Left lung (tissue), 4 donors: ENCODE measurements at regions not wholly inside any gene's neighbourhood (a gene's known extent, or its start where the extent isn't known, plus 50 kb on each side); places are given as distances from the start of the nearest gene placed in this dataset.

Source experiments
- ATAC-seq: fragments of 200-7000 bp; cut with Tn5 transposase; one replicate; pipeline ENCODE4 v1.9.1; 2020; ENCODE audit warnings: moderate library complexity
- DNase-seq, 4 donors: peaks; one replicate each; pipeline ENCODE4 v3.0.0-alpha.2; 2013 to 2020
- H3K27ac ChIP-seq, 2 donors: fragments of 200-600 bp; sonication (generic) in 1 of 2; one replicate each; pipeline versions ENCODE4 v1.5.0 to v1.8.0; 2020 to 2021
- H3K27me3 ChIP-seq, 2 donors: fragments of 200-600 bp; sonication (generic) in 1 of 2; one replicate each; pipeline versions ENCODE4 v1.5.0 to v1.8.0; 2020 to 2021
- H3K36me3 ChIP-seq, 2 donors: fragments of 200-600 bp; sonication (generic) in 1 of 2; one replicate each; pipeline versions ENCODE4 v1.5.0 to v1.8.0; 2020 to 2021
- H3K4me1 ChIP-seq, 2 donors: fragments of 200-600 bp; one replicate each; pipeline ENCODE4 v1.8.0; 2021
- H3K4me3 ChIP-seq, 2 donors: fragments of 200-600 bp; sonication (generic) in 1 of 2; one replicate each; pipeline versions ENCODE4 v1.5.0 to v1.8.0; 2020 to 2021; ENCODE audit warnings: mild to moderate bottlenecking in 1 of 2
- H3K9me3 ChIP-seq, 2 donors: fragments of 200-600 bp; sonication (generic) in 1 of 2; one replicate each; pipeline versions ENCODE4 v1.5.0 to v1.8.0; 2020 to 2021
- CTCF ChIP-seq, 2 donors: fragments of 200-600 bp; sonication (generic) in 1 of 2; IDR thresholded peaks; one replicate each; pipeline versions ENCODE4 v1.5.0 to v1.8.0; 2021; ENCODE audit warnings: antibody characterized with exemption in 2 of 2
- intact Hi-C, 2 donors: fragments of 100-400 bp; cut with DNase I; formaldehyde crosslinking; loops; one replicate each; pipeline versions ENCODE4 v1.11.2 to v1.14.2; 2022
- donor health status: DM: no; HTN: yes; CAD: no.
- donor health status: DM: no; HTN: no; CAD: no.

- intact Hi-C loops: no loop called here
- DNase-seq: no peak
- no peaks in the 10 kb centered on the region for H3K27me3 ChIP-seq
- ATAC-seq: no peak
- peaks cover 0 to 9% of the 10 kb centered on the region in 2 donors for H3K9me3 ChIP-seq
- H3K36me3 ChIP-seq: no peaks in the 10 kb centered on the region
- TF ChIP-seq CTCF (IDR thresholded peaks at IDR 0.05): no peak
- no peak overlapping the region for H3K27ac ChIP-seq
- H3K4me3 ChIP-seq: no peak overlapping the region
- no peaks in the 10 kb centered on the region for H3K4me1 ChIP-seq
These were observed 205.1 kb downstream of the SOX11 start for GRCh38 chr2:5897249-5897648.

- Histone ChIP-seq H3K27ac (no peak overlapping the region), H3K36me3 (no peaks in the 10 kb centered on the region), H3K4me3 (no peak overlapping the region), H3K4me1 (no peaks in the 10 kb centered on the region), H3K9me3 (peaks cover 0 to 9% of the 10 kb centered on the region in 2 donors), H3K27me3 (no peaks in the 10 kb centered on the region)
- intact Hi-C loops: no loop called here
- DNase-seq (no peak), ATAC-seq (no peak)
- no peak for TF ChIP-seq CTCF (IDR thresholded peaks at IDR 0.05)
These were observed 206.5 kb downstream of the SOX11 start for GRCh38 chr2:5898667-5899066.

GRCh38 chr2:5905661-5906060 lies 213.5 kb downstream of the SOX11 start:
- ATAC-seq: no peak
- DNase-seq: no peak
- Histone ChIP-seq H3K36me3 (no peaks in the 10 kb centered on the region), H3K27me3 (no peaks in the 10 kb centered on the region), H3K9me3 (peaks cover 0 to 8% of the 10 kb centered on the region in 2 donors), H3K4me1 (no peaks in the 10 kb centered on the region), H3K27ac (no peak overlapping the region), H3K4me3 (no peak overlapping the region)
- intact Hi-C loops: no loop called here
- no peak for TF ChIP-seq CTCF (IDR thresholded peaks at IDR 0.05)

GRCh38 chr2:5908071-5908470 lies 215.9 kb downstream of the SOX11 start:
- DNase-seq (no peak), ATAC-seq (no peak)
- no peak for TF ChIP-seq CTCF (IDR thresholded peaks at IDR 0.05)
- Histone ChIP-seq H3K4me3 (no peak overlapping the region), H3K27me3 (no peaks in the 10 kb centered on the region), H3K27ac (no peak overlapping the region), H3K9me3 (peaks cover 0 to 2% of the 10 kb centered on the region in 2 donors), H3K36me3 (no peaks in the 10 kb centered on the region), H3K4me1 (no peaks in the 10 kb centered on the region)
- intact Hi-C loops: no loop called here

- DNase-seq: no peak
- TF ChIP-seq CTCF (IDR thresholded peaks at IDR 0.05): no peak
- intact Hi-C loops: no loop called here
- no peak for ATAC-seq
- Histone ChIP-seq H3K9me3 (no peaks in the 10 kb centered on the region), H3K4me3 (no peak overlapping the region), H3K27me3 (no peaks in the 10 kb centered on the region), H3K4me1 (no peaks in the 10 kb centered on the region), H3K27ac (no peak overlapping the region), H3K36me3 (no peaks in the 10 kb centered on the region)
These were observed 219.5 kb downstream of the SOX11 start for GRCh38 chr2:5911718-5912117.
